NB4 (cell line): ENCODE measurements at regions not wholly inside any gene's neighbourhood (a gene's known extent, or its start where the extent isn't known, plus 50 kb on each side); places are given as distances from the start of the nearest gene placed in this dataset.

Source experiments
- CTCF ChIP-seq: IDR thresholded peaks from one replicate; pipeline ENCODE4 v1.5.1; 2012; ENCODE audit warnings: low read depth, low read length
- MYC ChIP-seq: IDR thresholded peaks from 2 replicates; pipeline ENCODE4 v1.6.1; 2011; ENCODE audit warnings: low read depth, low read length
- POLR2A ChIP-seq: IDR thresholded peaks from 2 replicates; pipeline ENCODE4 v1.6.1; 2011; ENCODE audit warnings: mild to moderate bottlenecking; ENCODE audit not compliant: insufficient read length; ENCODE audit errors: extremely low read depth
- TF ChIP-seq, protein P1 (sequence below): IDR thresholded peaks from 2 replicates; pipeline ENCODE4 v1.6.1; 2011; ENCODE audit warnings: low read depth, low read length

DNA sequence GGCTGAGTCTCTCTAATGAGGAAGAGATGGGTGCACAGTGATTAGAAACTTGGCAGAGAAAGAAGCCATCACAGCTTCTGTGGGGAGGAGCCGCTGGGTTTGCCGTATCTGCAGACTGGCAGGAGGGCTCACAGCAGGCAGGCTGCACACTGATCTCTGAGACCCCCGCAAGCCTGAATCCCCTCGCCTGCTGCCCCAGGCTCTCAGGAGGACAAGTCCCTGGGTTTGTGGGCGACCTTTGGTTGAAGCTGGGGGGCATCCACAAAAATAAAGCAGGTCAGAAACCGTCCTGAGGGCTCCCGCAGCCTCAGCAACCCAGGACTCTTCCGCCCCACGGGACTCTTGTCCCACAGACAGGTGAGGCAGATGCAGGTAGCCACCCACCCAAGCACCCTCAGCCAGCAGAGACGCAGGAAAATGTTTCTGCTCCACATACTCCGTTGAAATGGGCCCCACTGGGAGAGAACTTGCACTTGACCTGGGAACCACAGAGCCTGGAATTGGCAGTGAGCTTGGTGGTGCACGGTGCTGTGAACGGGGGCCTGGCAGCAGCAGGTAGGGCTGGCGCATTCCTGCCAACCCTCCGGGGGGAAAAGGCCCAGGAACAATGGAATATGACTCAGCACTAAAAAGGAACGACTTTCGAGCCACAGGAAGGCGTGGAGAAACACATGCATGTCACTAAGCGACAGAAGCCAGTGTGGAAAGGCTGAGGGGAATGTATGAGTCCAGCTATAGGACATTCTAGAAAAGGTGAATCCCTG lies 89.9 kb downstream of the YTHDF1 start:
- TF ChIP-seq POLR2A (no peak), CTCF (no peak), MYC (no peak)
- TF ChIP-seq, protein P1, sequence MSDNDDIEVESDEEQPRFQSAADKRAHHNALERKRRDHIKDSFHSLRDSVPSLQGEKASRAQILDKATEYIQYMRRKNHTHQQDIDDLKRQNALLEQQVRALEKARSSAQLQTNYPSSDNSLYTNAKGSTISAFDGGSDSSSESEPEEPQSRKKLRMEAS = no peak
